Endothelial cell of hepatic sinusoid (primary cell): ENCODE measurements at regions not wholly inside any gene's neighbourhood (a gene's known extent, or its start where the extent isn't known, plus 50 kb on each side); places are given as distances from the start of the nearest gene placed in this dataset.
"Not testable (repeated sequence)": the region's sequence is repeated elsewhere in the genome, so short reads cannot be mapped to it uniquely, and the experiment has no call there.

Experiments used
- in situ Hi-C: cut with HindIII; loops from 2 replicates; pipeline ENCODE4 v1.10.0; 2017; ENCODE audit warnings: low sequenced_read_pairs

GRCh38 chr14:82647088-82647810 is 1113.6 kb upstream of the SEL1L start:
- in situ Hi-C loops = no loop called here

DNA sequence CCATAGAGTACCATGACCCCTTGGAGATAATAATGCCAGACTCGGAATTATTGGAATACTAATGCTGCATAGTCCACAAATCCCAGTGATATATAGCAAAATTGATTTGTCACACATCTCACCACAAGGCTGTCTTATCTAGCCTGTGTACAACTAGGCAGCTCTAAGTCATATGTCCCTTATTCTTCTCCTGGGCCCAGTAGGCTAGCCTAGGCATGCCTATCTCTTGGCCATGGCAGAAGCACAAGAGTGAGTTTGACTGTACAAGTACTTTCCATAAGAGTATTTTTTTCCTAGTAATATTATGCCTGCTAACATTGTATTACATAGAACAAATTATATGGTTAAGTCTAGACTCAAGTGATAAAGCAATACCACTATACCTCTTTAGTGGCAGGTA is 1122.1 kb upstream of the SEL1L start:
- in situ Hi-C loops = no loop called here

DNA sequence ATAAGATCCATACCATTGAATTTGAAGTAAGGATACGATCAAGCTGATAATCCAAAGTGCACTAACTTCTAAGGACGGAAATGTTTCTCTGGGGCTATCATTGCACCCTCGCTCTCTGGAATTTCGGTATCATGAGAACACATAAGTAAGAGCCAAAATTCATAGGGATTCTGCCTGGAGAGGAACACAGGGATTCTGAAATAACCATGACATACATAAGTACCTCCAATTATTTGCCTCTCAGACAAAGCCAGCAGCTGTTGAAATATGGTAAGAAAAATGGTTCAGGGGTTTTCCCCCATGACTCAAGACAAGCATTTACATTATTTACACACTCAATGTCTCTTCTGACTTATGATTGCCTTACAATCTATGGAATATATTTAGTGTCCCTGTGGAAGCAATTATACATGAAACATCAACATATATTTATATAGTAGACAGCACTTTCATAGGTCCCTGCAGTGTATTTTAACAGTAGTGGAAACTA is 1123.6 kb upstream of the SEL1L start:
- in situ Hi-C loops = no loop called here

GRCh38 chr14:82661258-82661657 is 1127.6 kb upstream of the SEL1L start:
- in situ Hi-C loops = no loop called here

GRCh38 chr14:82667006-82667405 is 1133.4 kb upstream of the SEL1L start:
- in situ Hi-C loops = no loop called here

DNA sequence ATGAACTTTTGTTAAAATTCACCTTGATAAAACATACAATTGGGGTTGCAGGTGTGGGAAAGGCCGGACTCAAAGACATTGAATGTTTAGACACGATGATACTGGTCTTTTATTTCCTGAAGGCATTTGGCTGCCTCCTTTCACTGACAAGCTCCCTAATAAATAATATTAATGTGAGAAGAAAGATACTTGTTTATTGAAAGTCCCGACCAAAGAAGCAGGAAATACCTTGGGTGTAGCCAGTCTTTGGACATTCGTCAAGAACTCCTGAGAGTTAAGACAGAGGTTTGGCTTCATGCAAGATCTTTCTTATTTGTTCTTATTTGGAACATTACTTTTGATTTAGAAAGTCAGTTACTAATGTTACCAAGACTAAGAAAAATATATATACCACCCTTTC is 1133.8 kb upstream of the SEL1L start:
- in situ Hi-C loops = no loop called here

GRCh38 chr14:82676403-82676802 is 1142.8 kb upstream of the SEL1L start:
- in situ Hi-C loops = no loop called here

DNA sequence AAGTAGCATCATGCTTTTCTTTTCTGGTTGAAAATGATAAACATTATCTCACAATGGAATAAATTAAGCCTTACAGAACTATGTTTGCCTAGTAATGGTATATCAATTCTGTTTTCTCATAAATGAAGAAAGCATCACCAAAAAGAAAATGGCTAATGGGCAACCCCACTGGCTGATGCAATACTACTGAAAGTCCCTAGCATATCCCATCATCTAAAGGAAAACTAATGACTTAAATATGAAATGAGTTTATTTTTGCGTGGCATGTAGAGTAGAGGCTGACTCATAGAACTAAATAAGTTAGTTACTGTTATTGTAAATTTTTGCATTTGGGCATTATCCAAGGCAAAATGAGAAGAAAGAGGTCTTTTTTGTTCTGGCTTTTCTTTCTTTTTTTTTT is 1156.3 kb upstream of the SEL1L start:
- in situ Hi-C loops = no loop called here

DNA sequence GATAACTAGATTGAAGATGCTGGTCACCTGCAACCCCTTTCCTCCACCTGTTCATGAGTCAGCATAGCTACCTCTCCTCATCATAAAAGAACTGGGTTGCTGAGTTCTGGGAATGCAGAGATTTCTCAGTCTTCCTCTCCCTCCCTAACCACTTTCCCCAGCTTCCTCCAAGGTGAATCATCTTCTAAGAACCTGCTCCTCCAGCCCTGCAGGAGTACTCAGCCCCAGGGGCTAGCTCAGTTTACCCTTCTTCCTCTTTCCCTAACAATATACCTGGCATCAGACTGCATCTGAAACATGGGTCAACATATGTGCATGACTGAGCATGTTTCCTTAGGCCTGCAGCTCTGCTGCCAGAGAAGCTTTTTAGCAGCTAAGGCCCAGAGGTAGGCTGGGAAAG is 1157.5 kb upstream of the SEL1L start:
- in situ Hi-C loops = not testable (repeated sequence)

DNA sequence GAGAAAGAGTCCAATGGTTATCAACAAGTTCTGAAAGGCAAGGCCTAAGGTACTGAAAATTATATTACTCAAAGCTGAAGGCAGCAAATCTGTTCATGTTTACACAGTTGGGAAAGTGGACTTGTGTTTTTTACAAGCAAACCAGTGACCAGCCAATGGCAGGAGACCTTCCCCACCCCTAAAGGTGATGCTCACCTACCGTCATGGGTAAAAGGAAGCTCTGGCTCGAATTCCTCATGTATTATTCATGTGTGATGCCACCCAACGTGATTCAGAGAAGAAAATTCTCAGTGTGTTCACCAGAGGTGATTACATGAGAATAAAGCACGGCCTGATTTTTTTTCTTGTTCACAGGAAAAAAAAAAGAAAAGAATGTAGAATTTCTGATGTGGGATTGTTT is 1161.2 kb upstream of the SEL1L start:
- in situ Hi-C loops = no loop called here

GRCh38 chr14:82704218-82704617 is 1170.6 kb upstream of the SEL1L start:
- in situ Hi-C loops = no loop called here

GRCh38 chr14:82710267-82710841 is 1176.7 kb upstream of the SEL1L start:
- in situ Hi-C loops = no loop called here

GRCh38 chr14:82719617-82720016 is 1186.0 kb upstream of the SEL1L start:
- in situ Hi-C loops = no loop called here

GRCh38 chr14:82720431-82720830 is 1186.8 kb upstream of the SEL1L start:
- in situ Hi-C loops = no loop called here

DNA sequence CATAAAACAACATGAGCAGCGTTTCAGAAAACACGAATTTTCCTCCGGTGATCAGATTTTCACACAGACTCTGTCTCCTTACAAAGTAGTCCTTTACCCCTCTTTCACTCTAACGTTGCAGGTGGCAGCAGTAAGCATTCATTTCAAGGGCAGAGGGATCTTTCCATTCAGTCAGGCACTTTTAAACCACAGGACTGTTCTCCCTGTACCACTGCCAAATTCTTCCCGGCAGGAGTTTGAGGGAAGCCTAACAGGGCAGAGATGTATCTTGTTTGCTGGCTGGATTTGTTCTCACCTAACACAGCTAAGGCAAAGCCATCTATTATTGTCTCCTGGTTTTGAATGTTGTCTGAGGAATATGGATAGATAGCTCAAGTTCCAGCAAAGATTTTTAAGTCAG is 1187.3 kb upstream of the SEL1L start:
- in situ Hi-C loops = no loop called here

- in situ Hi-C loops = no loop called here
These were observed 1190.7 kb upstream of the SEL1L start for GRCh38 chr14:82724316-82724715.

GRCh38 chr14:82725213-82725612 is 1191.6 kb upstream of the SEL1L start:
- in situ Hi-C loops = no loop called here

DNA sequence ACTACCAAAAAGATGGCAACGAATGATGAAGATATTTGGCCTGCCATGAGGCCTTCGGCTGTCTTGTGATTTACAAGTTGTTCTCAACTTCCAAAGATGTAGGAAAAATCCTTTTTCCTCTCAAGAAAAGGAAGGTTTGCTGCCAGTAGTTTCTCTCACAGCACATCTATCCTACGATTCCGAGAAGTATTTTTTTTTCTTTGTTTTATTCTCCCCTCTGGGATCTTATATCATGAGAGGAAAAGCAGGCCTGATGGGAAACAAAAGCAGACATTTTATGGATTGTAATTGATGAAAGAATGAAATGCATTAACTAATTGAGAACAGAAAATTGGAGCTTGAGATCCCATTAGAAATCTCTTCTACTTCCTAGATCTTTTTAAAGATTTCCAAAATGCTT is 1197.9 kb upstream of the SEL1L start:
- in situ Hi-C loops = no loop called here

GRCh38 chr14:82740547-82740946 is 1206.9 kb upstream of the SEL1L start:
- in situ Hi-C loops = no loop called here

GRCh38 chr14:82755476-82755875 is 1221.8 kb upstream of the SEL1L start:
- in situ Hi-C loops = no loop called here

DNA sequence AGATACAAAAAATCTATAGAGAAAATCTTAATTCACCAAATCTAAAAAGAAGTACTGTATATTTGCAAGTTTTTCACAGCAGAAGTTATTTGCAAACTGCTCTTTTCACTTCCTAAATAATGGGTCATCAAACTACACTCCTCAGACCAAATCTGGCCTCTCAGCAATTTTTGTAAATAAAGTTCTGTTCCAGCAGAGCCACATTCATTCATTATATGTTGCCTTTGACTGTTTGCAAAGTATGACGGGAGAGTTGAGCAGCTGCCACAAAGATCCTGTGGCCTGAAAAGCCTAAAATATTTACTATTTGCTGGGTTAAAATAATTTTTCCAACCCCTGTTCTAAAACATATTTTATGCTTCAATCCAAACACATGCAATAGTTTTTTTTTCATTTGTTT is 1222.3 kb upstream of the SEL1L start:
- in situ Hi-C loops = no loop called here

DNA sequence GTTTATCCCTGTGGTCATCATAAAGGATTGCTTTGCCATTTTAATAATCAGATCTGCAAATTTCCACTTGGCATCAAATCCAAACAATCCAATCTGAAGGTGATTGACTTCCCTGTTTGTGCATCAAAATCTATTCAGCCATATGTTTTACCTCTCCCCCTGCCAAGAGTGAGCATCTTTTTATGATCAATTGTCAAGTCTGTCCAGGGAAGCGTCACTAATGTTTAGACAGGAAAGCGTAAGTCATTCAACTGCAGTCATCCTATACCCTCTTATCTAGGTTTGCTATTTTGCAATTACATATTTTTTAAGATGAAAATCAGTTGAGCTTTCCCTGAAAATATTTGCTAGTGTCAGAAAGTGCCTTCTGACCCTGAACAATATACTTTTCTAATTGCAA is 1224.1 kb upstream of the SEL1L start:
- in situ Hi-C loops = no loop called here

- in situ Hi-C loops = no loop called here
These were observed 1226.0 kb upstream of the SEL1L start for GRCh38 chr14:82759656-82760055.
